HFFc6 (cell line): ENCODE measurements at regions not wholly inside any gene's neighbourhood (a gene's known extent, or its start where the extent isn't known, plus 50 kb on each side); places are given as distances from the start of the nearest gene placed in this dataset.

Experiments
- DNase-seq: peaks from one replicate; pipeline ENCODE4 v3.0.0-alpha.2; 2018
- H3K27ac Mint-ChIP-seq: 2 replicates; pipeline ENCODE4 v1.8.0; 2020; ENCODE audit warnings: mild to moderate bottlenecking, mixed read lengths
- H3K27me3 Mint-ChIP-seq: 2 replicates; pipeline ENCODE4 v1.8.0; 2021; ENCODE audit warnings: mild to moderate bottlenecking, moderate library complexity, mixed read lengths; ENCODE audit not compliant: insufficient read depth
- H3K36me3 Mint-ChIP-seq: 2 replicates; pipeline ENCODE4 v1.8.0; 2021; ENCODE audit warnings: low read depth, mixed read lengths
- H3K4me1 Mint-ChIP-seq: 2 replicates; pipeline ENCODE4 v1.8.0; 2020; ENCODE audit warnings: low read depth, mixed read lengths
- H3K4me3 Mint-ChIP-seq: 2 replicates; pipeline ENCODE4 v1.8.0; 2020; ENCODE audit warnings: mild to moderate bottlenecking, moderate library complexity, mixed read lengths
- H3K9me3 Mint-ChIP-seq: 2 replicates; pipeline ENCODE4 v1.8.0; 2020; ENCODE audit warnings: mild to moderate bottlenecking, mixed read lengths
- TF ChIP-seq, protein P1 (sequence below): fragments of 200-600 bp; sonication (generic); IDR thresholded peaks from 2 replicates; pipeline ENCODE4 v1.5.0; 2021; ENCODE audit warnings: antibody characterized with exemption, mild to moderate bottlenecking

DNA sequence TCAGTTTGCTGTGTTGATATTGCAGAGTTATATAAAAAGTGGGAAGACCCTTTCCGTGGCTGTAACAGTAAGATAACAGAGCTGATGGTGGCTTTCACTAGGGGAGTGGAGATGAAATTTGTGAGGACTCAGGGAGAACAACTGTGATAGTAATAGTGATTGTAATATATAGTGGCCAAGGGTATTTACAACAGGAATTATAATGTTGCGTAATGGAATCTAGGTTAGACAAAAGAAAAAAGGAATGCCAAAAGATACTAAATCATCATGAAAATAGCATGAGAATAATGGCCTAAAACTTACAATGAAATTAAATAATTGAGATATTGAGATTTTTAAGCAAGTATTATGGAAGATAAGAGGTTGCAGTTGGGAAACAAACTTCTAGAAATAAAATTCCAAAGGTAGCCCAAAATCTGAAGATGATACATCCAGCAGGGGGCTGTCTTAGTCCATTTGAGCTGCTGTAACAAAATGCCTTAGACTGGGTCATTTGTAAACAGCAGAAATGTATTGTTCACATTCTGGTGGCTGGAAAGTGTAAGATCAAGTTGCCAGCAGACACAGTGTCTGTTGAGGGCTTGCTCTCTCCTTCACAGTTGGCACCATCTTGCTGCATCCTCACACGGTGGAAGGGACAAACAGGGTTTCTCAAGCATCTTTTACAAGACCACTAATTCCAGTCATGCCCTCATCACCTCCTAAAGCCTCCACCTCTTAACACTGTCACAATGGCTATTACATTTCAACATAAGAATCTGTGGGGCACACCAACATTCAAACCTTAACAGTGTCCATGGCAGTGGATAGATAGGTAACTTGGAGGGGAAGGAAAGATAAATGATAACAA is 711.2 kb downstream of the MRPL39 start:
- no peaks in the 10 kb centered on the region for H3K9me3 Mint-ChIP-seq
- DNase-seq: peak; percentile 32
- H3K27me3 Mint-ChIP-seq: no peaks in the 10 kb centered on the region; the same call in 1 of the 2 replicates
- H3K36me3 Mint-ChIP-seq: no peaks in the 10 kb centered on the region
- no peak overlapping the region; the same call in 1 of the 2 replicates for H3K27ac Mint-ChIP-seq
- peaks cover 6% of the 10 kb centered on the region; the same call in 1 of the 2 replicates for H3K4me1 Mint-ChIP-seq
- TF ChIP-seq, protein P1, sequence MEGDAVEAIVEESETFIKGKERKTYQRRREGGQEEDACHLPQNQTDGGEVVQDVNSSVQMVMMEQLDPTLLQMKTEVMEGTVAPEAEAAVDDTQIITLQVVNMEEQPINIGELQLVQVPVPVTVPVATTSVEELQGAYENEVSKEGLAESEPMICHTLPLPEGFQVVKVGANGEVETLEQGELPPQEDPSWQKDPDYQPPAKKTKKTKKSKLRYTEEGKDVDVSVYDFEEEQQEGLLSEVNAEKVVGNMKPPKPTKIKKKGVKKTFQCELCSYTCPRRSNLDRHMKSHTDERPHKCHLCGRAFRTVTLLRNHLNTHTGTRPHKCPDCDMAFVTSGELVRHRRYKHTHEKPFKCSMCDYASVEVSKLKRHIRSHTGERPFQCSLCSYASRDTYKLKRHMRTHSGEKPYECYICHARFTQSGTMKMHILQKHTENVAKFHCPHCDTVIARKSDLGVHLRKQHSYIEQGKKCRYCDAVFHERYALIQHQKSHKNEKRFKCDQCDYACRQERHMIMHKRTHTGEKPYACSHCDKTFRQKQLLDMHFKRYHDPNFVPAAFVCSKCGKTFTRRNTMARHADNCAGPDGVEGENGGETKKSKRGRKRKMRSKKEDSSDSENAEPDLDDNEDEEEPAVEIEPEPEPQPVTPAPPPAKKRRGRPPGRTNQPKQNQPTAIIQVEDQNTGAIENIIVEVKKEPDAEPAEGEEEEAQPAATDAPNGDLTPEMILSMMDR: peak; percentile 83
- peak overlapping the region; percentile 17; the same call in 1 of the 2 replicates for H3K4me3 Mint-ChIP-seq

DNA sequence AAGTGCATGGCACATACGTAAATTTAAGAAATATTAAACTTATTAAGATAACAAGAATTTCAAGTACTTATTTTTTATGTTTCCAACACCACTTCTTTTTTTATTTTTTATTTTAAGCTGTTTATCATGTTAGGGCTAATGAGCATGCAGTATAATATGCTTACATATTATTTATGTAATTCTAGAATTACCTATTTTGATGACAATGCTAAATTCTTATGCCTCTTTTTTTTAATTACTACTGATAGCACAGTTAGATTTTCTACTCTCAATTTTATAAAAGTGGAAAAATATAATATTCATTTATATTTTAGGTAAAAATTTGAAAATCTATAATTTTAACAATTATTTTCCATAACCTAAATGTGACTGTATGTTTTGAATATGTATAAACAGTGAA is 713.0 kb downstream of the MRPL39 start:
- H3K4me1 Mint-ChIP-seq: peaks cover 6% of the 10 kb centered on the region; the same call in 1 of the 2 replicates

DNA sequence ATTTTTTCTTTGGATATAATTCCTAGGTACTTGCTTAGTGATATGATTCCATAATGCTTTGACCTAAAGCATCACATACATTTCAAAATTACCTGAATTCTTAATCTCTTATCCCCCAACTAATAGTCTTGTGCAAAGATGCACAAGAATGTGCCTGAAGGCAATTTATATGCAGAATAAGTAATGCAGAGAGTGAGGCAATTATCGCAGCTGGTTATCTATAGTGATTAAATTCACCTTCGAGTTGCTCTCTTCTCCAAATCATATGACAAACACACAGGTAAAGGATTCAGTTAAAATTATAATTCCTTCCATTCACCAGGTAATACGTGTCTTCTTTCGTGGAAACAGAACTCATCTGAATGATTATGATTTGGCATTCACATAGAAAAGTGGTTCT is 717.3 kb downstream of the MRPL39 start:
- Mint-ChIP-seq H3K9me3 (no peaks in the 10 kb centered on the region), H3K27ac (no peak overlapping the region), H3K4me1 (no peaks in the 10 kb centered on the region), H3K4me3 (no peak overlapping the region), H3K27me3 (no peaks in the 10 kb centered on the region; the same call in 1 of the 2 replicates), H3K36me3 (no peaks in the 10 kb centered on the region)
- no peak for DNase-seq
- TF ChIP-seq, protein P1: no peak

More for the DNA sequence above, 713.0 kb downstream of the MRPL39 start:
- H3K9me3 Mint-ChIP-seq: no peaks in the 10 kb centered on the region
- H3K27ac Mint-ChIP-seq: no peak overlapping the region
- no peaks in the 10 kb centered on the region for H3K36me3 Mint-ChIP-seq
- TF ChIP-seq, protein P1: no peak
- no peaks in the 10 kb centered on the region; the same call in 1 of the 2 replicates for H3K27me3 Mint-ChIP-seq
- no peak for DNase-seq
- H3K4me3 Mint-ChIP-seq: no peak overlapping the region

DNA sequence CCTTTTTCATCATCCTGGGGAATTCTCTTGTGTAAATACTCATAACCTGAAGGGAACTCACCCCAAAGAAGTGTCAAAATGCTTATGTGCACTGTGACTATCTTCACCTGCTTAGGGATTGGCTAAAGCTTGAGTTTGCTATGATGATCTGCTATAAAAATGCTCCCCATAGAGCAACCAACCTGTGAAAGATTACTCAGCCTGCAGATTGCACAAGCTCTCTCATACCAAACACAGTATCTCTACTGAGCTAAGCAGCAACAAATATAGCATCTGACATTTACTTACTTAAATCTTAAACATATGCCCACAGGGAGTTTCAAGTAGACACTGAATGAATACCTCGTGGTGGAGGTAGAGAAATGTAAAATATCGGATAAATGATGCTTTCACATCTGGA is 725.8 kb downstream of the MRPL39 start:
- TF ChIP-seq, protein P1: no peak
- no peak overlapping the region for H3K4me3 Mint-ChIP-seq
- H3K27me3 Mint-ChIP-seq: no peaks in the 10 kb centered on the region
- no peak overlapping the region for H3K27ac Mint-ChIP-seq
- H3K4me1 Mint-ChIP-seq: no peaks in the 10 kb centered on the region
- no peaks in the 10 kb centered on the region for H3K36me3 Mint-ChIP-seq
- H3K9me3 Mint-ChIP-seq: no peaks in the 10 kb centered on the region
- DNase-seq: no peak

DNA sequence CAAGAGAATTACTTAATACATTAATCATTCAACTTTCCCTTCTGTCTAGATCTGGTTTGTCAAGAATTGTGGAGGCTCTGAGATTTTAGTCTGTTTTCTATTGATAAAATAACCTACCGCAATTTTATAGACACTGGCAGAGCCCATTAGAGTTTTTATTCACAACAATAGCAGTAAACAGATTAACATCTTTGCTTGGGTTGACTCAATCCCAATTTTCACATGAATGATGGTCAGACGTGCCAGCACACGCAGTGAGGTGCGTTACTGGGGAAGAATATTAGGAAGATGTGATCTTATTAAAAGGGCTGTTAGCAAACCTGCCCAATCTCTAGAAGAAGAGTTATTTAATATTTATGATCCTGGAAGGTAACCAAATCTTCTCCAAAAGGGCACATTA is 736.6 kb downstream of the MRPL39 start:
- H3K36me3 Mint-ChIP-seq: no peaks in the 10 kb centered on the region
- H3K27ac Mint-ChIP-seq: no peak overlapping the region
- no peaks in the 10 kb centered on the region; the same call in 1 of the 2 replicates for H3K9me3 Mint-ChIP-seq
- H3K4me1 Mint-ChIP-seq: no peaks in the 10 kb centered on the region
- no peak overlapping the region for H3K4me3 Mint-ChIP-seq
- TF ChIP-seq, protein P1: no peak
- no peak for DNase-seq
- no peaks in the 10 kb centered on the region; the same call in 1 of the 2 replicates for H3K27me3 Mint-ChIP-seq
